HepG2 (cell line): ENCODE measurements at regions not wholly inside any gene's neighbourhood (a gene's known extent, or its start where the extent isn't known, plus 50 kb on each side); places are given as distances from the start of the nearest gene placed in this dataset.

Experiments
- ATAC-seq: fragments of 200-7000 bp; cut with Tn5 transposase; 3 replicates; pipeline ENCODE4 v1.9.1; 2020; ENCODE audit warnings: mild to moderate bottlenecking, moderate library complexity
- BruUV-seq: library from RNA; stranded (reverse); fragments of 400-500 nt; replicated peaks from 2 replicates; lab custom pipeline; 2021; lab: Mats Ljungman, UMichigan
- CTCF ChIA-PET: fragments of 300-600 bp; formaldehyde crosslinking; extraction: SDS; loops from one replicate; lab custom pipeline; 2021; ENCODE audit warnings: low total read pairs, inconsistent platforms, low intra/inter-chr PET ratio; lab: Yijun Ruan, JAX
- POLR2A ChIA-PET: fragments of 350-600 bp; sonication (Branson Sonifier 250); formaldehyde crosslinking; loops from one replicate; lab custom pipeline; 2020; ENCODE audit warnings: antibody characterized with exemption, inconsistent platforms; lab: Yijun Ruan, JAX
- DNase-seq: peaks from one replicate; pipeline ENCODE4 v3.0.0-alpha.2; 2015; ENCODE audit warnings: low spot score
- FAIRE-seq: peaks from 3 replicates; lab custom pipeline; 2011; peaks lifted over from hg19 to GRCh38; lab: Jason Lieb, UNC
- H2AFZ ChIP-seq: one replicate; pipeline ENCODE4 v1.6.1; 2011; ENCODE audit warnings: low read length, inconsistent platforms
- H3K27ac ChIP-seq: fragments of 300-600 bp; 3 replicates; pipeline ENCODE4 v1.8.0; 2011; ENCODE audit warnings: mixed run types, mild to moderate bottlenecking, mixed read lengths, low read length, inconsistent platforms; ENCODE audit not compliant: insufficient read depth; ENCODE audit errors: extremely low read length
- H3K27me3 ChIP-seq, 2 experiments: fragments of 200-600 bp in 1 of 2; 2 replicates in 1 of 2; 3 replicates in 1 of 2; pipeline versions ENCODE4 v1.6.0 to v1.8.0; 2011; ENCODE audit warnings: low read length in 2 of 2, mild to moderate bottlenecking in 2 of 2, moderate library complexity in 2 of 2, inconsistent platforms in 1 of 2; ENCODE audit not compliant: insufficient read depth in 2 of 2, control insufficient read depth in 1 of 2
- H3K36me3 ChIP-seq, 2 experiments: fragments of 200-600 bp in 1 of 2; replicated peaks in 1 of 2; 2 replicates in 1 of 2; 3 replicates in 1 of 2; pipeline versions ENCODE4 v1.5.1 to v1.8.0; 2011; ENCODE audit warnings: low read length in 2 of 2, inconsistent platforms in 1 of 2; ENCODE audit not compliant: insufficient read depth in 2 of 2, control insufficient read depth in 1 of 2
- H3K4me1 ChIP-seq: 2 replicates; pipeline ENCODE4 v1.5.1; 2012; ENCODE audit warnings: low read length, inconsistent platforms; ENCODE audit not compliant: insufficient read depth
- H3K4me2 ChIP-seq: 2 replicates; pipeline ENCODE4 v1.6.0; 2011; ENCODE audit warnings: low read depth, low read length, inconsistent platforms
- H3K4me3 ChIP-seq, 3 experiments: fragments of 200-600 bp in 1 of 3; sonication (generic), shearing (Covaris generic) in 1 of 3; replicated peaks in 1 of 3; 2 replicates each; pipeline ENCODE4 v1.5.1; 2011 to 2016; ENCODE audit warnings: low read length in 3 of 3, inconsistent platforms in 2 of 3, low read depth in 2 of 3, mild to moderate bottlenecking in 2 of 3, control low read depth in 1 of 3, mixed read lengths in 1 of 3; ENCODE audit not compliant: insufficient read depth in 1 of 3
- H3K79me2 ChIP-seq: one replicate; pipeline ENCODE4 v1.6.1; 2011; ENCODE audit warnings: low read length, inconsistent platforms; ENCODE audit not compliant: insufficient read depth
- H3K9ac ChIP-seq: 2 replicates; pipeline ENCODE4 v1.6.0; 2011; ENCODE audit warnings: mild to moderate bottlenecking, low read depth, low read length, inconsistent platforms; ENCODE audit not compliant: insufficient read depth
- H3K9me3 ChIP-seq: 2 replicates; pipeline ENCODE4 v1.5.1; 2012; ENCODE audit warnings: mild to moderate bottlenecking, low read length
- H4K20me1 ChIP-seq: 2 replicates; pipeline ENCODE4 v1.6.0; 2011; ENCODE audit warnings: inconsistent platforms, mild to moderate bottlenecking, low read length, moderate library complexity; ENCODE audit not compliant: insufficient read depth
- ATRX ChIP-seq: sonication (generic); formaldehyde crosslinking; IDR thresholded peaks from 2 replicates; pipeline ENCODE4 v1.4.0; 2020; ENCODE audit warnings: missing genetic modification reagents, borderline replicate concordance
- EHMT2 ChIP-seq: fragments of 200-600 bp; sonication (generic); IDR thresholded peaks from 2 replicates; pipeline ENCODE4 v1.7.0; 2017; ENCODE audit warnings: antibody characterized with exemption, low read depth, low read length, borderline replicate concordance
- GATAD1 ChIP-seq: IDR thresholded peaks from 2 replicates; pipeline ENCODE4 v1.6.1; 2016; ENCODE audit warnings: missing genetic modification reagents, missing compliant biosample characterization
- NFRKB ChIP-seq: fragments of 450-650 bp; IDR thresholded peaks from 2 replicates; pipeline ENCODE4 v1.6.1; 2017
- PRDM10 ChIP-seq: sonication (generic); formaldehyde crosslinking; IDR thresholded peaks from 2 replicates; pipeline ENCODE4 v1.4.0; 2020; ENCODE audit warnings: low read depth, missing genetic modification reagents
- ZNF224 ChIP-seq: sonication (generic); formaldehyde crosslinking; IDR thresholded peaks from 2 replicates; pipeline ENCODE4 v1.5.0; 2020; ENCODE audit warnings: mild to moderate bottlenecking, missing genetic modification reagents
- in situ Hi-C: cut with HindIII; loops from 2 replicates; pipeline ENCODE4 v1.10.0; 2017; ENCODE audit warnings: low pct_unique_long_range_greater_than_20kb; ENCODE audit not compliant: extremely low pct_ligation_motif_present
- intact Hi-C: fragments of 100-400 bp; cut with micrococcal nuclease; formaldehyde crosslinking; loops from one replicate; pipeline ENCODE4 v1.10.0; 2022; ENCODE audit not compliant: unreplicated experiment
- TF ChIP-seq, protein P1 (sequence below): sonication (generic); formaldehyde crosslinking; IDR thresholded peaks from 2 replicates; pipeline ENCODE4 v1.8.1; 2023; ENCODE audit warnings: mild to moderate bottlenecking, inconsistent platforms, moderate library complexity, missing genetic modification reagents, borderline replicate concordance
- TF ChIP-seq, protein P2 (sequence below): sonication (generic); formaldehyde crosslinking; IDR thresholded peaks from 2 replicates; pipeline ENCODE4 v1.4.0; 2020; ENCODE audit warnings: mild to moderate bottlenecking, missing genetic modification reagents
- TF ChIP-seq, protein P3 (sequence below): IDR thresholded peaks from 2 replicates; pipeline ENCODE4 v1.6.1; 2012; ENCODE audit warnings: low read length, improper control_type of control experiment

GRCh38 chr18:37640504-37640903, 74.9 kb upstream of the CELF4 start:
- POLR2A ChIA-PET: no interaction called here
- in situ Hi-C loops (no loop called here), intact Hi-C loops (no loop called here)
- FAIRE-seq (no peak), ATAC-seq (no peak), DNase-seq (no peak)
- BruUV-seq: no TSS peak
- no peak overlapping the region for H3K4me2 ChIP-seq
- H3K36me3 ChIP-seq: no peaks in the 10 kb centered on the region
- H3K27ac ChIP-seq: no peak overlapping the region
- H2AFZ ChIP-seq: no peak overlapping the region
- H3K79me2 ChIP-seq: no peaks in the 10 kb centered on the region
- no peak overlapping the region for H3K9ac ChIP-seq
- TF ChIP-seq EHMT2 (no peak), ATRX (CRISPR knock-in tag) (no peak), PRDM10 (CRISPR knock-in tag) (no peak), NFRKB (no peak), GATAD1 (CRISPR knock-in tag) (no peak), ZNF224 (no peak)
- TF ChIP-seq, protein P1, sequence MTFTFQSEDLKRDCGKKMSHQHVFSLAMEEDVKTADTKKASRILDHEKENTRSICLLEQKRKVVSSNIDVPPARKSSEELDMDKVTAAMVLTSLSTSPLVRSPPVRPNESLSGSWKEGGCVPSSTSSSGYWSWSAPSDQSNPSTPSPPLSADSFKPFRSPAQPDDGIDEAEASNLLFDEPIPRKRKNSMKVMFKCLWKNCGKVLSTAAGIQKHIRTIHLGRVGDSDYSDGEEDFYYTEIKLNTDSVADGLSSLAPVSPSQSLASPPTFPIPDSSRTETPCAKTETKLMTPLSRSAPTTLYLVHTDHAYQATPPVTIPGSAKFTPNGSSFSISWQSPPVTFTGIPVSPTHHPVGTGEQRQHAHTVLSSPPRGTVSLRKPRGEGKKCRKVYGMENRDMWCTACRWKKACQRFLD (CRISPR knock-in tag): no peak
- TF ChIP-seq, protein P2, sequence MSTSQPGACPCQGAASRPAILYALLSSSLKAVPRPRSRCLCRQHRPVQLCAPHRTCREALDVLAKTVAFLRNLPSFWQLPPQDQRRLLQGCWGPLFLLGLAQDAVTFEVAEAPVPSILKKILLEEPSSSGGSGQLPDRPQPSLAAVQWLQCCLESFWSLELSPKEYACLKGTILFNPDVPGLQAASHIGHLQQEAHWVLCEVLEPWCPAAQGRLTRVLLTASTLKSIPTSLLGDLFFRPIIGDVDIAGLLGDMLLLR (CRISPR knock-in tag): no peak
- TF ChIP-seq, protein P3, sequence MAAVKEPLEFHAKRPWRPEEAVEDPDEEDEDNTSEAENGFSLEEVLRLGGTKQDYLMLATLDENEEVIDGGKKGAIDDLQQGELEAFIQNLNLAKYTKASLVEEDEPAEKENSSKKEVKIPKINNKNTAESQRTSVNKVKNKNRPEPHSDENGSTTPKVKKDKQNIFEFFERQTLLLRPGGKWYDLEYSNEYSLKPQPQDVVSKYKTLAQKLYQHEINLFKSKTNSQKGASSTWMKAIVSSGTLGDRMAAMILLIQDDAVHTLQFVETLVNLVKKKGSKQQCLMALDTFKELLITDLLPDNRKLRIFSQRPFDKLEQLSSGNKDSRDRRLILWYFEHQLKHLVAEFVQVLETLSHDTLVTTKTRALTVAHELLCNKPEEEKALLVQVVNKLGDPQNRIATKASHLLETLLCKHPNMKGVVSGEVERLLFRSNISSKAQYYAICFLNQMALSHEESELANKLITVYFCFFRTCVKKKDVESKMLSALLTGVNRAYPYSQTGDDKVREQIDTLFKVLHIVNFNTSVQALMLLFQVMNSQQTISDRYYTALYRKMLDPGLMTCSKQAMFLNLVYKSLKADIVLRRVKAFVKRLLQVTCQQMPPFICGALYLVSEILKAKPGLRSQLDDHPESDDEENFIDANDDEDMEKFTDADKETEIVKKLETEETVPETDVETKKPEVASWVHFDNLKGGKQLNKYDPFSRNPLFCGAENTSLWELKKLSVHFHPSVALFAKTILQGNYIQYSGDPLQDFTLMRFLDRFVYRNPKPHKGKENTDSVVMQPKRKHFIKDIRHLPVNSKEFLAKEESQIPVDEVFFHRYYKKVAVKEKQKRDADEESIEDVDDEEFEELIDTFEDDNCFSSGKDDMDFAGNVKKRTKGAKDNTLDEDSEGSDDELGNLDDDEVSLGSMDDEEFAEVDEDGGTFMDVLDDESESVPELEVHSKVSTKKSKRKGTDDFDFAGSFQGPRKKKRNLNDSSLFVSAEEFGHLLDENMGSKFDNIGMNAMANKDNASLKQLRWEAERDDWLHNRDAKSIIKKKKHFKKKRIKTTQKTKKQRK: no peak
- no peak overlapping the region for H3K4me3 ChIP-seq
- no peaks in the 10 kb centered on the region for H4K20me1 ChIP-seq
- H3K4me1 ChIP-seq: no peaks in the 10 kb centered on the region
- H3K9me3 ChIP-seq: peaks cover 23% of the 10 kb centered on the region
- CTCF ChIA-PET: no interaction called here
- no peaks in the 10 kb centered on the region for H3K27me3 ChIP-seq
